ENCODE measurements at regions not wholly inside any gene's neighbourhood (a gene's known extent, or its start where the extent isn't known, plus 50 kb on each side); places are given as distances from the start of the nearest gene placed in this dataset.

- TF ChIP-seq, protein P1, sequence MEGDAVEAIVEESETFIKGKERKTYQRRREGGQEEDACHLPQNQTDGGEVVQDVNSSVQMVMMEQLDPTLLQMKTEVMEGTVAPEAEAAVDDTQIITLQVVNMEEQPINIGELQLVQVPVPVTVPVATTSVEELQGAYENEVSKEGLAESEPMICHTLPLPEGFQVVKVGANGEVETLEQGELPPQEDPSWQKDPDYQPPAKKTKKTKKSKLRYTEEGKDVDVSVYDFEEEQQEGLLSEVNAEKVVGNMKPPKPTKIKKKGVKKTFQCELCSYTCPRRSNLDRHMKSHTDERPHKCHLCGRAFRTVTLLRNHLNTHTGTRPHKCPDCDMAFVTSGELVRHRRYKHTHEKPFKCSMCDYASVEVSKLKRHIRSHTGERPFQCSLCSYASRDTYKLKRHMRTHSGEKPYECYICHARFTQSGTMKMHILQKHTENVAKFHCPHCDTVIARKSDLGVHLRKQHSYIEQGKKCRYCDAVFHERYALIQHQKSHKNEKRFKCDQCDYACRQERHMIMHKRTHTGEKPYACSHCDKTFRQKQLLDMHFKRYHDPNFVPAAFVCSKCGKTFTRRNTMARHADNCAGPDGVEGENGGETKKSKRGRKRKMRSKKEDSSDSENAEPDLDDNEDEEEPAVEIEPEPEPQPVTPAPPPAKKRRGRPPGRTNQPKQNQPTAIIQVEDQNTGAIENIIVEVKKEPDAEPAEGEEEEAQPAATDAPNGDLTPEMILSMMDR (IDR thresholded peaks at IDR 0.05) = no peak
- no peak for TF ChIP-seq POLR2A (IDR thresholded peaks at IDR 0.05)
These were observed 56.0 kb upstream of the ESX1 start for GRCh38 chrX:104310657-104311254.

Measured in Peyer's patch (tissue), 4 donors.